22Rv1 (cell line): ENCODE measurements at regions not wholly inside any gene's neighbourhood (a gene's known extent, or its start where the extent isn't known, plus 50 kb on each side); places are given as distances from the start of the nearest gene placed in this dataset.

Source experiments
- CTCF ChIP-seq: fragments of 450-650 bp; IDR thresholded peaks from 2 replicates; pipeline ENCODE4 v1.5.1; 2017; ENCODE audit warnings: mild to moderate bottlenecking
- ZFX ChIP-seq: fragments of 450-650 bp; IDR thresholded peaks from 2 replicates; pipeline ENCODE4 v1.6.1; 2017; ENCODE audit warnings: antibody characterized with exemption, borderline replicate concordance

DNA sequence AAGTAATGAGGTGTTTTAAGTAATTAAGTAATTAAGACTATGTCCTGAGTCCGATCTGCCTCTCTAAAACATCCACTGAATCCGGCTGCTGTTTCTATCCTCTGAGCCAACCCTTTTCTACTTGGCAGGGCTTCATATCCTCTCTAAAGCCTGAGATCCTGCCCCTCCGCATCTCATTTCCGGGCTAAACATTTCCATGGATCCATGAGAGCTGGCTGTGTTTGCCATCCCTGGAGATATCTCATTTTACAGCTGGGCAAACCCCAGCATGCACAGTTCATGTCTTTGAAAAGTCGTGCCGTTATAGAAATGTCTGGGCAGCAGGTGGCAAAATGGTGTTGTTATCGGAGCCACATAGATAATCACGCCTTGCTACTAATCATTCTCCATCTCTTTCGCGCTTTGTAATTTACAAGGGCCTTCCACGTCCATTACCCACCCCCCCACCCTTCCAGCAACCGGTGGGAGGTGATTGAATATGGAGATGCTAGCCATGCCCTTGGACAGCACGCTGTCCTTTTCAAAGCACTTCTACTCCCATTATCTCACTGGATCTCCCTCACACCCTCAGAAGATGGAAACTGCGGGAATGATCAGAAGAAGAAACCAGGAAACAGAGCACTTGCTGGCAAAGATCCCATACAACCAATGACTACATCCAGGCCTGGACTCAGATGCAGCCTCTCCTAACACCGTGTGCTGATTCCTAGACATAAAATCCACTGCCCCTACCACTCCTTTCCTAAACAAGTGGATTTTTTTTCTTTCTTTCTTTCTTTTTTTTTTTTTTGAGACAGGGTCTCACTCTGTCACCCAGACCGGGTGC is 1189.2 kb downstream of the TYW1 start:
- TF ChIP-seq CTCF (no peak), ZFX (no peak)
